ENCODE measurements at regions not wholly inside any gene's neighbourhood (a gene's known extent, or its start where the extent isn't known, plus 50 kb on each side); places are given as distances from the start of the nearest gene placed in this dataset.
"Not testable (repeated sequence)": the region's sequence is repeated elsewhere in the genome, so short reads cannot be mapped to it uniquely, and the experiment has no call there.

DNA sequence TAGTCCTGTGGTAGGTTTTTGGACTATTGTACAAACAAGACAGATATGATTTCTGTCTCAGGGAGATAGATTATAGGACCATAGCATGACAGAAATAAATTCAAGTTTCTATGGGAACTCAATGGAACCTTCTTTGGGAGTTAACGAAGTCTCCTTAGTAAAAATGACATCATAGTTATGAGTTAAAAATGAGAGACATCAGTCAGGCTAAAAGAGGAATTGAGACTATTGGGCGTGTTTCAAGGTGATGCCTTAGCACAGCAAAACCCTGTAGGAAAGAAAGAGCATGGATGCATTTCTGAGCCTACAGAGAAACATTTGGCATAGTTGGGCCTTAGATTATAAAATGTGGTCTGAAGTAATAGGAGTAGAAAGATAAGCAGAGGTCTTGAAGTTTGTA is 1909.1 kb upstream of the PCDH7 start:
- no peak for DNase-seq (ENCODE audit: low spot score)

DNA sequence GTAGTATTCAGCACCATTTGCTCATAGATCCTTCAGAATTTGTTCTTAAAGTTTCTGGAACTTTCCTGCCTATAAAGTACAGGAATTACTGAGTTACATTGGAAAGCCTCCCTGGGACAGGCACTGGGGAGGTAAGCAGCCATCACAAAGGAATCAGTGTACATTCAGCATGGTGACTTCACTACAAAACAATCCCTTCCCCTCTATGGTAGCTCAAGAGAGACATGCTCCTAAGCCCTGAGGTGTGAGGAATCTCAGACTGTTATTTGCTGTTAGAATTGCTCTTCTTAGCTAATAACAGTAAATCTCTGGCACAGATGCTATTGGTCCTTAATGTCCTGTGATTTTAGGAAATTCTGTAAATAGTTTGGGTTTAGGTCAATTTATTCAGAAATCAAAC is 1898.0 kb upstream of the PCDH7 start:
- DNase-seq (ENCODE audit: low spot score) = no peak

DNA sequence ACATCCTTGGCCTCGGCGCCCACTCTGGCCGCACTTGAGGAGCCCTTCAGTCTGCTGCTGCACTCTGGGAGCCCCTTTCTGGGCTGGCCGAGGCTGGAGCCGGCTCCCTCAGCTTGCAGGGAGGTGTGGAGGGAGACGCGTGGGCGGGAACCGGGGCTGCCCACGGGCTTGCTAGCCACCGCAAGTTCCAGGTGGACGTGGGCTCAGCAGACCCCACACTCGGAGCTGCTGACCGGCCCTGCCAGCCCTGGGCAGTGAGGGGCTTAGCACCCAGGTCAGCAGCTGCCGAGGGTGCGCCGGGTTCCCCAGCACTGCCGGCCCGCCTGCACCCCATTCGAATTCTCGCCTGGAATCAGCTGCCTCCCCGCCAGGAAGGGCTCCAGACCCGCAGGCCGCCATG is 1892.3 kb upstream of the PCDH7 start:
- DNase-seq (ENCODE audit: low spot score) = no peak

DNA sequence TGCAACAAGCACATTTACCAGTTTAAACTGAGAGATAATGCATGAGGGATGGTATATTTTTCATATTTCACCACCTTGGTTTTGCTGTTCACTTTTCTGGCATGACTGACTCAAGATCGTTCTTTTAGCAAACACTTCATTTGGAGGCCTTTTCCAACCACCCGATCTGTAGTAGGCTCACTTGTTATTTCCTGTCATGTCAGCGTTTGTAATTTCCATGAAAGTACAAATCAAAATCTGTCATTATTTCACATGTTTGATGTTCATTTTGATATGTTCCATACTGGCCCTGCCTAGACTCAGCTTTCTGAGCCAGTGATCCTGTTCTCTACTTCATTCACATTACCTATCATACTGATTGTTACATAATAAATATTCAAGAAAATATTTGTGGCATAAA is 1888.3 kb upstream of the PCDH7 start:
- no peak for DNase-seq (ENCODE audit: low spot score)

DNA sequence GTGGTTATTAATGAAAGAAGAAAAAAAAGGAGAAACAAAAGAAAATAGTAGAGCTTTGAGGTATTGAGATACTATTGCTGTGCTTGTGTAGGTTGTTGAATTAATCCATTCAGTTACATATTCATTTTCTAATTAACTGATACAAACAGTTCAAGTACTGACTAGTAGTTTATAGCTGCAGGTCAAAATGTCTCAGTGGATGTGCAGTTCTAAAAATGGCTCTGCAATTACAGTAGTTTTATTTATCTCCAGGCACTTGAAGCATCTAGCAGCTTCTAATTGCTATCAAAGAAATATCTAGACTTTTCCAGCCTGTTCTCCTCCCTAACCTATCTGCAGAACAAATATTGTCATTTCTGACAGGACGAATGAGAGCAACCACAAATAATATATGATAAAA is 1887.7 kb upstream of the PCDH7 start:
- DNase-seq (ENCODE audit: low spot score) = no peak

DNA sequence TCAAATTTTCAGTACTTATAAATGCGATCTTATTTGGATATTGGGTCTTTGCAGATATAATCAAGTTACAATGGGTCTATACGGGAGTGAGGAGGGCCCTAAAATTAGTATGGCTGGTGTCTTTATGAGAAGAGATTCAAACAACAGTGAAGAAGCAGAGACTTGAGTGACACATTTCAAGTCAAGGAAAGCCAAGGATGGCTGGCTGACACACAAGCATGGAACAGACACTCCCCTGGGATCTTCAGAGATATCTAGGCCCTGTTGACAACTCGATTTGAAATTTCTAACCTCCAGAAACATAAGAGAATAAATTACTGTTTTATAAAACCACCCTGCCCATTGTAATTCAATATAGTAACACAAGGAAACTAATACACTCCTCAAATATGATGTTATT is 1886.0 kb upstream of the PCDH7 start:
- DNase-seq (ENCODE audit: low spot score) = no peak

DNA sequence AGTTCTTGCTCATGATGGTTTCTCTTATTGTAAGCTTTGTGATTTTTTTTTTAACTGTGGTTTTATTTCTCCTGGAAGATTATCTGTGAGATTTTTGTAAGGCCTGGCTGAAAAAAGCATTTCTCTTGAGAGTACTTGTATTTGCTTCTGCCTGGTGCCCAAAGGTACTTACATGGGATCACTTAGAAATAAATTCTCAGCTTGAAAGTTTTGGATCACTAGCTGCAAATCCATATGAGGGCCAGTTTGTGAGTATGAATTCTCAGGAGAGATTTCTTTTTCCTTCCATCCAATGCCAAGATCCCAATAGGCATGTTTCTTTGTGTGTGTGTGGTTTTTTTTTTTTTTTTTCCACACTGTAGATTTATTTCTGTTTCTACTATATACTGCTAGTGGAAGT is 1884.7 kb upstream of the PCDH7 start:
- no peak for DNase-seq (ENCODE audit: low spot score)

DNA sequence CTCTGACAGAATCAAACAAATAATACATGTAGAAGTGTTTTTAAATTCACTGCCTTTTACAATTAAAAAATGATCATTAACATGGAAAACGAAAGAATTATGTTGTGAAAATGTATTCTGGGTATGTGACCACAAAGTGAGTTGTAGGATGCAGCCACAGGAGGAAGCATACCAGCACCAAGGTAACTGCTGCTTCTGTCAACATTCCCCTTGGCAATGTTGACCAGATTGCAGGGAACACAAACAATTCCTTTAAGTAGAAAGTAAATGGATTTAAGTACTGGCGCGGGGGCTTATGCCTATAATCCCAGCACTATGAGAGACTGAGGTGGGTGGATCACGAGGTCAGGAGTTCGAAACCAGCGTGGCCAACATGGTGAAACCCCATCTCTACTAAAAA is 1877.9 kb upstream of the PCDH7 start:
- DNase-seq (ENCODE audit: low spot score) = no peak

DNA sequence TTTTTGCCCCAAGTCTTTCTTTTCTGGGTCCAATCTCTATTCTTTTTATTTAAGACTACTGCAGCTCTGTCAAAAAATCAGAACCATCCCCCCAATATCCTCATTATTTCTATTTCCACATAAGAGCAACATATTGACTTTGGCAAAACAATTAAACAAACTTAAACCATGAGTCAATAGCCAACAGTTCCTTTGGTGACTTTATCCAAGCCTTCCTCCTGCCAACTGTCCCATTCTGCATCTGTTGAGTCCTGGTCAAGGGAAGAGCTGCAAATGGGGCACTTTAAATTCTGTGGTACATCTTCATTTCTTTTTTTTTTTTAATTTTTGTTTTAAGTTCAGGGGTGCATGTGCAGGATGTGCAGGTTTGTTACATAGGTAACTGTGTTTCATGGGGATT is 1875.0 kb upstream of the PCDH7 start:
- DNase-seq (ENCODE audit: low spot score) = no peak

DNA sequence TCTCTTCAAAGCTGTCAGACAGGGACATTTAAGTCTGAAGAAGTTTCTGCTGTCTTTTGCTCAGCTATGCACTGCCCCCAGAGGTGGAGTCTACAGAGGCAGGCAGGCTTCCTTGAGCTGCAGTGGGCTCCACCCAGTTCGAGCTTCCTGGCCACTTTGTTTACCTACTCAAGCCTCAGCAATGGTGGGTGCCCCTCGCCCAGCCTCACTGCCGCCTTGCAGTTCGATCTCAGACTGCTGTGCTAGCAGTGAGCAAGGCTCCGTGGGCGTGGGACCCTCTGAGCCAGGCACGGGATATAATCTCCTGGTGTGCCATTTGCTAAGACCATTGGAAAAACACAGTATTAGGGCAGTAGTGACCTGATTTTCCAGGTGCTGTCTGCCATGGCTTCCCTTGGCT is 1863.1 kb upstream of the PCDH7 start:
- not testable (repeated sequence) for DNase-seq (ENCODE audit: low spot score)

DNA sequence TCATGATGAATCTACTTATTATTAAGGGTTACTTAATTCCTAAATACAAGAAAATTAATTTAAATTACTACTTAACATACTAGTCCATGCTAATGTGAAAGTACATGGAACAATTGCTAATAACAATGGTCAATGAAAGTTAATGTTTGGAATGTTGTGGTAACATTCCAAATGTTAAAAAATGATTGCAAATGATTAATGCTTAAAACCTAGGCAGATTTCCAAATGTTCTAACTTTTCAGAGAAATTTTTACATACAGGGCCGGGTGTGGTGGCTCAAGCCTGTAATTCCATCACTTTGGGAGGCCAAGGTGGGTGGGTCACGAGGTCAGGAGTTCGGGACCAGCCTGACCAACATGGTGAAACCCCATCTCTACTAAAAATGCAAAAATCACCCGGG is 1851.3 kb upstream of the PCDH7 start:
- DNase-seq (ENCODE audit: low spot score) = no peak

DNA sequence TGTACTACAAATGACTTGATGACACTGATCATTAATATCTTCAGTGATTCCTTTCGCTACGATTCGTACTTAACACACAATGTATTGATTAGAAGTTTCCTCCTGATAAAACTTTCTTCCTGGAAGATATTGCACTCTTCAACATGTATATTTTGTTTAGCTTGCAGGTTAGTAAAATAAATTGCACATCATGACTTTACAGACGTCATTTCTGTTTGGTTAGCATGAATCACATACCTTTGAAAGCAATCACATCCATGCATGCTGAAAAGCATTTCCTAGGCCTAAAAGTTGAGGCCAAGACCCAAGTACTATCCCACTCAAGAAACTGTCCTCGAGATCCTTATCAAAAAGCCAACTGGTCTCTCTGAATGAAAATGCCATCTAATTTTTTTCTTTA is 1841.0 kb upstream of the PCDH7 start:
- DNase-seq (ENCODE audit: low spot score) = no peak

DNA sequence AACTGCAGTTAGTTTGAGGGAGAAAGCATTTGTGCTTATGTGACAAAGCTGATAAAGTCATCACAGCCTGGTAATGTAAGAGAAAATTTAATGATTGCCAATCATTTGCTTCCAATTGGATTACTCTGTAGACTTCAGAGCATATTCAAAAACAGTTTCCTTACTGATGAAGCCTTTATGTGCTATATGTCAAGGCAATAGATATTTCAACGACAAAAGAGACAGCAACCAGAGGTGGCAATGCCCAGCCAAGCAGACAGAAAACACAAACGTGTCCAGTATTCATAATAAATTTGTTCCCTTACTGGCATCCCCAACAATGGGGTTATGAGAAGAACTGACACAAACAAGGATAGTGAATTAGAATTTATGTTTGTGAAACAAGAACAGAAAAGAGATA is 1840.3 kb upstream of the PCDH7 start:
- DNase-seq (ENCODE audit: low spot score) = no peak

DNA sequence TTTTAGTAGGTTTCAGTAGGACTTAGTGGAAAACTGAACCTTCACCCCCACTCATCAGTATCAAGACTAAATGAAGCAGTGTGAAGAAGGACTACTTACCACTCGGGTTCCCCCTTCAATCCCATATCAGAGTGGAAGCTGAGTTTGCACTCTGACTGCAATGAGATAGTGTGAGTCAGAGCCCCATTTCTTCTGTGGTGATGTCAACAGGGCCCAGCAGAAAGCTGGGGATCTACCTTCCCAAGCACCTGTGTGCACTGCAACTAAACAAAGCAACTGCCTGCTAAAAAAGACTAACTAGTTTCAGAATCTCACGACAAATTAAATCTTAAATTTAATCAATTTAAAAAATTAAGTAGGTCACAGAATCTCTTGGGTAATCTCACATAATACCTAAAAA is 1837.0 kb upstream of the PCDH7 start:
- DNase-seq (ENCODE audit: low spot score) = no peak

DNA sequence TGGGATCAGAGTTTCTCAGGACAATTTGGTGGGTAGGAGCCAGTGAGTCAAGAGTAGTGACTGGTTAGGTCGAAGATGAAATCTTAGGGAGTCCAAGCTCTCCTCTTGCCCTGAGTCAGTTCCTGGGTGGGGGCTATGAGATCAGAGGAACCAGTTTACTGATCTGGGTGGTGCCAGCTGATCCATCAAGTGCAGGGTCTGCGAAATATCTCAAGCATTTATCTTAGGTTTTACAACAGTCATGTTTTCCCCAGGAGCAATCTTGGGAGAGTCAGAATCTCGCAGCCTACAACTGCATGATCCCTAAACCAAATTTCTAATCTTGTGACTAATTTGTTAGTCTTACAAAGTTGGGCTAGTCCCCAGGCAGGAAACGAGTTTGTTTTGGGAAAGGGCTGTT is 1833.2 kb upstream of the PCDH7 start:
- DNase-seq (ENCODE audit: low spot score) = no peak

DNA sequence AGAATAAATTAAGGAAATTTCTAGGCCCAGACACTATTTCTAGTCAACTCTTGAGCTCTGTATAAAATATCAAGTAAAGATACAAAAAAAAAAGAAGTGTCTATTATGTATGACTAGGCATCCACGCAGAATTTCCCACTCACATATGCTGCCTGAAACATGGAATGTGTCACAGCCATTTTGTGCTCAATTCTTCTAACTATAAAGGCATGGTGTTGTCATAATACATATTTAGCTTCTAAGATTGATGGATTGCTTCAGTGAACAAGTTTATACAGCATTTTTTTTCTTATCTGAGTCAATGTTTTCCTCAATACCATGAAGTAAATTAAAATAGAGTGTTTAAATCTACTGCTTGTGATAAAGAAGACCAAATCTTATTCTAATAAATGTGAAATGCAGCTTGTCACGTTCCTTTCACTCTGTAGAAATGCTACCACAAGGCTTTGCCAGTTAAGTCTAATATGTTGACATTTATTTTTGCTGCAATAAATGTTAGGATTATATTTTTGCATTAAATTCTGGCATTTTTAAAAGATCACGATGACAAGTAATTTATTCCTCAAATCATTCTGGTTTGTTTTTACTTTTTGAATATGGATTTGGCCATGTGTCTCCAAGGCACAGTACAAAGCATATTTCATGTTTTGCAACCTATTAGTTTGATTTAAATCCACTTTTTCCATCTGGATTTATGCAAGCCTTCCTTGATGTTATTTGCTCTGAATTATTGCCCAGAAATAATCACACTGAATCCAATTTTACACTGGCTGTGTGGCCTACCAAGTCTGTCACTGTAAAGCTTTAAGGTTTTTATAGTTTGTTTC is 1829.0 kb upstream of the PCDH7 start:
- DNase-seq (ENCODE audit: low spot score) = peak; percentile 51

DNA sequence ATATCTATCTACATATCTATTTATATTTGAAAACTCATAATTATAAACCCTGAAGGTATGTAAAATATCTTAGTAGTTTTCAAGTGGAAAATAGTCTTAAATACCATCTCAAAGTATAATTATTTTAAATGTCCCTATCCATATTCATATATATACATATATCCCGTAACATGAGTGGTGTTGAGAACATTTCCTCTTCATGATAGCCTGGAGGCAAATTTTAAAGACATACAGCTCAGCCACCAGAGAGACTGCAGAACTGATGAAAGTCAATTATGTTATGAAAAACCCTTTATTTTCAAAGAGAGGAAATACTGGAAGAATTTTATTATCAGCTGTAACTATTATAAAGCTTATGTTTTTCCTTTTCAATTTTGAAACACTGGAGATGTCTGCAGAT is 1806.7 kb upstream of the PCDH7 start:
- DNase-seq (ENCODE audit: low spot score) = no peak

DNA sequence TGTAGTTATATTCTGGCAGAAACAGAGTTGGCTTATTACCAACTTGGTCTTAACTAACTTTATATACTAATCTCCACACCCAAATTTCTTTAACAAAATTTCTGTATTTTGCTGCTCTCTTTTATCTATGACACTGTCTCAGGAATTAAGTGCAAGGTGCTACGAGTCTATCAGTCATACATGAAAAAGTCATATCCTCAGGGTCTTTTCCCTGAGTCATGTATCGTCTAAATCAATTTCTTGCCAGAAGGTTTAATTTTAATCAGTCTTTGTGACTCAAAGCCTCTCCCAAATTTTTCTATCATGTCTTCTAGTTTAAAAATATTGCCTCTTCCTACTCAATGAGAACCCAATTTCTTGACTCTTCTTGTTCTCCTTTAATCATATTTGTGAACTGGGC is 1803.6 kb upstream of the PCDH7 start:
- DNase-seq (ENCODE audit: low spot score) = no peak

DNA sequence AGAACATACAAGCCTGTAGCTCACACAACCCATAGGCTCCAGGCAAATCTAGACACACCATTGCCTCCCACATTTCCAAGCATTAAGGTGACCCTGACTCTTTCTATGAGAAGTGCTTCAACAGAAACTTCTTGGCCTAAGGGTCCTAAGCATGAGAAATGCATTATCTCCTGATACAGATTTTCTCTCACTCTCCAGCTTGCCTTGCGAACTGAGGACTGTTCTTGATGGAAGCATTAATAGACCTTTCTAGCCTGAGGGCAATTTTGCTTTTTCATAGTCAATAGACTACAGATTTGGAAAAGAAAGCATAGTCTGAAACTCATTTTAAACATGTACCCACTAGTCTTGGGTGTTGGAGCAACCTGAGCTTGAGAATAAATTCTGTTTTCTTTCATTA is 1801.3 kb upstream of the PCDH7 start:
- DNase-seq (ENCODE audit: low spot score) = no peak

DNA sequence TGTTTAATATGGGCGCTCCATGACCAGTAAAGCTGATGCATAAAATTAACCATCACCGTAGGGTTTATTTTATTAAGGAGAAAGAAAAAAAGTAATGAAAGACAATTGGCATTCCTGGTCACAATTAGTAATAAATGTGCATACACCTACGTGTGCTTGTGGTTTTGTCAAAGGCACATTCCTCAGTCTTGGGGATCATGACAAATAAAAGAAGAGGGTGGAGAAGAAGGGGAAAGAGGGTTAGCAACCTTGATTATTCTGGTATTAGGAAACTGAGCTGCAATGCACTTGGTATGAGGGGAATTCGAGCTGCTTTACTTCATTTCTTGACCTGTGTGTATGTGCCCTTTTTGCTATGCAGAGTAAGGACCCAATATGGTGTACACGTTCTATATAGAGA is 1798.3 kb upstream of the PCDH7 start:
- DNase-seq (ENCODE audit: low spot score) = no peak

DNA sequence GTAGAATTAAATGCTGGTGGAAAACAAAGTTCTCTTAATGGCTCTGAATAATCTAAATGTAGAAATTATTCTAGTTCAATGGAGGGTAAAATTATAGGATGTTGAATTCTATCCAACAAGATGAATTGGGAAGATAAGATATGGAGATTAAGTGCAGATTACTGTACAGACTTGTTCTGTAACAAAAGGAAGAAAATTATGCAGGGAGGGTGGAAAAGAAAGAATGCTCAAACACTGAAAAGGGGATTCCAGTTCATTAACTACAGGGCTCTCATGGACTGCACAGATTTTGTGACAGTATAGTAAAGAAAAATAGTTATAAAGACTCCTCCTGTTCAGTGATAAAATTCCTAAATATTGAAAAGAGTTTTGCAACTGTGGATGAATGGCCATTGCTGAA is 1794.0 kb upstream of the PCDH7 start:
- DNase-seq (ENCODE audit: low spot score) = no peak

DNA sequence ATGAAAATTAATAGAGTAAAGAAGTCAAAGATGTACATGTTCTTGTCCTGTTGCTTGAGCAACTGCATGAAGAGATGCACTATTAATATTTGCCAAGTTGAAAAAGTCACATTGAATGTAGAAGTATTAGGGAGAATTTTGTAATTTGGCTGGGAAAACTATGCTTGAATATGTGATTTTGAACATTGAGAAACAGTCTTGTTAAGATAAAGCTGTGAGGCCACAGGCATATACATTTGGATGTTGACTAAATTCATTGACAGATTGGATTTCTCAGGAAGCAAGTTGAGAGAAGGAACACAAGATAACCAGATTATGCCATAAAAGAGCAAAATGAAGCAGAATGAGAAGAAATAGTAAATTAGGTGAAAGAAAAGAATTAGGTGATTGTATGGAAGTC is 1777.5 kb upstream of the PCDH7 start:
- DNase-seq (ENCODE audit: low spot score) = no peak

DNA sequence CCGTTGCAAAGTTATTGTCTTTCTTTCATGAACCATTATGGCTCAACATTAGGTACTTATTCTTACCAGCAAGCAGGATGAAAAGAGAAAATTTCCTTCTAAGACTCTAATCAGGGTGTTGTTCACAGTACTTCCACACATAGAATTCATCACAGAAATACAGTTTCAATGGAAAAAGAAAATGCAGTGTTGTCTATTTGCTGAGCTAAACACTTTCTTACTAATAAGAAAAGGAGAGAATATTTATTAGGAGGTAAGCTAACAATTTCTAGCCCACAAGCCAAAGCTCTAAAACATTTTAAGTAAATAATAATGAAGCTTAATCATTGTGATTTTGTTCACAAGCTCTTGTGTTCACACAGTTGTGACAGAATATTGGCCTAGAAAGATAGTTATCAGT is 1772.8 kb upstream of the PCDH7 start:
- no peak for DNase-seq (ENCODE audit: low spot score)

DNA sequence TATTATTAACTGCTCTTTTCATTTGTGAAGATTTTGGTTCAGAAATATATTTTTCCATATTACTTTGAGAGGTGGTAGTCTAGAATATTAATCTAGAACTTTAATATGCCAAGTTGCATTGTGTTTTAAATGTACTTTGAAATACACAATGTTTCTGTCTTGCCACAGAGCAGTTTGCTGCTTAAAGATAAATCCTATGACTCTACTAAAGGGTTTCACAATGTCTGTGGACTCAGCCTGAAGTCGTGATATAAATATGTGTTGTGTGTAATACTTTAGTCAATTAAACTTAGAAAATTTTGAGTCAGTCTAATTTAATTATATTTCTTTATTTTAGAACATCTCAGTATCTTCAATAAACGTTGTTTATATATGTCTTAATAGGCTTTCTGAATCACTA is 1771.7 kb upstream of the PCDH7 start:
- DNase-seq (ENCODE audit: low spot score) = no peak

DNA sequence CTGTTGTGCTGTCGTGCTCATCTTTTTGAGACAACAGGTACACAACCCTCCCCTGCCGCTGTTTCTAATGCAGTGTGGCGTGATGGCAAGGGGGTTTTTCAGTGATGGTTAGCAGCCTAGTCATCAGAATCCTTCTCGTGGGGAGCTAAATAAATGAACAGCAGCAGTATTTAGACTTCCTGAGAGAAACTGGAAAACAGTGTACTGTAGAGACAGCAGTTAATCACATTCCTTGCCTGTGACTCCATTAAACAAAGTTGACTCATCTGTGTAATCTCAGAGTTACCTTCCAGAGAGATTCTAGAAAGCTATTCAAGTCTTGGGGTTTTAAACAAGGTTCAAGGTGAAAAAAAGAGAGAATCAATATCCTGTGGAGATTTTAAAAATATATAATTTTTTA is 1753.2 kb upstream of the PCDH7 start:
- no peak for DNase-seq (ENCODE audit: low spot score)

Data from Ammon's horn (tissue), 1 donor.